ENCODE measurements at regions not wholly inside any gene's neighbourhood (a gene's known extent, or its start where the extent isn't known, plus 50 kb on each side); places are given as distances from the start of the nearest gene placed in this dataset.
"Not testable (repeated sequence)": the region's sequence is repeated elsewhere in the genome, so short reads cannot be mapped to it uniquely, and the experiment has no call there.

- TF ChIP-seq E2F4 (IDR thresholded peaks at IDR 0.05; ENCODE audit: low read depth, low read length) (no peak), SMAD1 (IDR thresholded peaks at IDR 0.05; ENCODE audit: low read depth, partially characterized antibody) (no peak)
Measured at GRCh38 chr12:4151362-4152121, 122.0 kb upstream of the CCND2 start (continued).

GRCh38 chr12:4150355-4150754, 123.2 kb upstream of the CCND2 start:
- CTCF ChIA-PET: interaction anchor here (0.6 to 12.5 kb wide), 4 partner anchors 34 to 200 kb away, joined by 3 to 181 read pairs (median 15); partner anchors contain the start of gene CCND2
- not testable (repeated sequence) for BruUV-seq (replicated peaks)

More at GRCh38 chr12:4150355-4150754, 123.2 kb upstream of the CCND2 start:
- FAIRE-seq; H3K36me3 ChIP-seq (ENCODE audit: control insufficient read depth in 2 of 2, insufficient read depth in 2 of 2, low read length in 1 of 2); H3K4me2 ChIP-seq (ENCODE audit: control insufficient read depth, insufficient read depth); H3K4me3 ChIP-seq; H3K9me3 ChIP-seq (replicated peaks; ENCODE audit: control insufficient read depth, insufficient read depth, low read length); in situ Hi-C loops (cut with MboI); H3K79me2 ChIP-seq (ENCODE audit: control insufficient read depth, insufficient read depth, low read length); DNase-seq (ENCODE audit: low read depth, low spot score); intact Hi-C loops (cut with micrococcal nuclease; ENCODE audit: unreplicated experiment); H3K9ac ChIP-seq (ENCODE audit: control insufficient read depth, insufficient read depth, low read length); H4K20me1 ChIP-seq (ENCODE audit: control insufficient read depth, insufficient read depth); H3K27me3 ChIP-seq (replicated peaks in 1 of 2; ENCODE audit: control insufficient read depth in 2 of 2, insufficient read depth in 2 of 2, low read length in 1 of 2); ATAC-seq; H2AFZ ChIP-seq (ENCODE audit: control insufficient read depth, low read depth, low read length): not testable (repeated sequence)
- peaks cover 88% of the 10 kb centered on the region for H3K4me1 ChIP-seq (ENCODE audit: control insufficient read depth, insufficient read depth, low read length)
- TF ChIP-seq MLLT1 (IDR thresholded peaks at IDR 0.05): peak; percentile 42; the same call in 1 of the 2 replicates
- 0 out of 2 replicates have a peak, but pooled peaks have one; percentile 30 for TF ChIP-seq NBN (IDR thresholded peaks at IDR 0.05)
- TF ChIP-seq ZNF217 (IDR thresholded peaks at IDR 0.05): peak; percentile 74; the same call in 1 of the 2 replicates
- TF ChIP-seq IKZF2 (IDR thresholded peaks at IDR 0.05): peak; percentile 26 to 33; a peak in 2 of 4 replicates
- TF ChIP-seq SMARCA5 (IDR thresholded peaks at IDR 0.05): peak; percentile 69; the same call in 1 of the 2 replicates
- TF ChIP-seq PKNOX1 (IDR thresholded peaks at IDR 0.05): peak; percentile 44; the same call in 1 of the 2 replicates
- peak; percentile 51; the same call in 1 of the 2 replicates for TF ChIP-seq MTA2 (IDR thresholded peaks at IDR 0.05; ENCODE audit: low read depth)
- H3K27ac ChIP-seq (ENCODE audit: control insufficient read depth, insufficient read depth): 0 out of 2 replicates have a peak overlapping the region, but pooled peaks have one; percentile 27
- RAD21 ChIA-PET (ENCODE audit: unreplicated experiment): interaction anchor here (6.3 to 18.7 kb wide), 2 partner anchors 33 to 119 kb away, joined by 57 to 360 read pairs; no protein-coding TSS in a partner anchor
- POLR2A ChIA-PET: interaction anchor here (0.7 to 7.4 kb wide), 3 partner anchors 9 to 43 kb away, joined by 3 to 65 read pairs (median 3); no protein-coding TSS in a partner anchor
- WGBS (ENCODE audit: insufficient coverage, insufficient replicate concordance, low lambda C conversion rate, missing lambda C conversion rate): 70% methylated on average over 11 of the region's 11 CpGs
- SMC1A ChIA-PET (ENCODE audit: uncharacterized antibody, unreplicated experiment): interaction anchor here (2.1 to 19.0 kb wide), 3 partner anchors 34 to 123 kb away, joined by 11 to 344 read pairs (median 74); partner anchors contain the start of gene CCND2
